ENCODE measurements at regions not wholly inside any gene's neighbourhood (a gene's known extent, or its start where the extent isn't known, plus 50 kb on each side); places are given as distances from the start of the nearest gene placed in this dataset.

DNA sequence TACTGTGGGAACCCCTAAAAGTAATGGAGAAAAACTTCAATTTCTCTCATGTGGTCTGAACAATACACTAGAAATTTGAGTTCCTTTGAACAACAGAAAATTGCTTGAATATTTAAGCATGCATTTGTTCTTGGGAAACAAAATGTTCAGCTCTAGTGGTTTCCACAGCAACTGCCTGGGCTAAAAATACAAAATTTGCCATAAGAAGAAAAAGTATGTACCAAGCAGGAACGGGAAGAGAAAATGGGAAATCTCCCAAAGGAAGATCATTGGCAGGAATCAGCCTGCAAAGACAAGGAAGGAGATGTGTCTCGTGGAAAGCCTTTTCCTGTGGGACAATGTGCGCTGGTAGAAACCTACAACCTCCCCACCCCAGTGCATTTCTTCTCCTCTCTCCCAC is 119.0 kb upstream of the DPT start:
- no peak overlapping the region for H3K4me3 ChIP-seq
- peaks cover 0 to 31% (median 0%) of the 10 kb centered on the region in 3 donors for H3K4me1 ChIP-seq
- H3K9me3 ChIP-seq = no peaks in the 10 kb centered on the region
- intact Hi-C loops (cut with DNase I) = no loop called here
- WGBS, 2 donors = 59 to 61% methylated on average over 3 of the region's 3 CpGs
- no peaks in the 10 kb centered on the region for H3K27me3 ChIP-seq
- no peaks in the 10 kb centered on the region for H3K36me3 ChIP-seq
- no peak overlapping the region for H3K27ac ChIP-seq
- DNase-seq = no peak
- TF ChIP-seq POLR2A (IDR thresholded peaks at IDR 0.05) = no peak

DNA sequence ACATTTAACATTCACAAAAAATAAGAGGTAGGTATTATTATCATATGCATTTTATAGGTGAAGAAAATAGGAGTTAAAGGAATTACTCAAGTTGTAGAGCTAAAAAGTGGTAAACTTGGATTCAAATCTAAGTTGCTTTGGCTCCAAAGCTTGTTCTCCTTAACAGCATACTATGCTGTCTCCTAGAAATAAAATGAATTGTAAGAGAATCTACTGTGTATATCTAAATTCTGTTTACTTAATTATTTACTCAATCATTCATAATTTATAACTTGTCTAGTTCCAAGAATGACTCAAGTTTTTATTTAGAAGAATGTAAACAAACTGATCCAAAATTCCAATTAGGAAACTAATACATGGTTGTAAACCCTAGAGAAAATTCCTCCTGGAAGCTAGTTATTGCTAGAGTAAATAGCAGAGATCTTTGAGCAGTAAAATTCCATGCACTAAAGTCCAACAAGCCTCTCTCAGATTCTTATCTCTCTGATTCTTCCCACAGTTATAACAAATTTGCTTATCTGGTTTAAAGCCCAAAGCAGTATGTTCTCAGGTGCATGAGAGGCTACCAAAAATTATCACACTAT is 132.5 kb upstream of the DPT start:
- H3K36me3 ChIP-seq = no peaks in the 10 kb centered on the region
- no peak overlapping the region for H3K4me3 ChIP-seq
- TF ChIP-seq POLR2A (IDR thresholded peaks at IDR 0.05) = no peak
- TF ChIP-seq, protein P1, sequence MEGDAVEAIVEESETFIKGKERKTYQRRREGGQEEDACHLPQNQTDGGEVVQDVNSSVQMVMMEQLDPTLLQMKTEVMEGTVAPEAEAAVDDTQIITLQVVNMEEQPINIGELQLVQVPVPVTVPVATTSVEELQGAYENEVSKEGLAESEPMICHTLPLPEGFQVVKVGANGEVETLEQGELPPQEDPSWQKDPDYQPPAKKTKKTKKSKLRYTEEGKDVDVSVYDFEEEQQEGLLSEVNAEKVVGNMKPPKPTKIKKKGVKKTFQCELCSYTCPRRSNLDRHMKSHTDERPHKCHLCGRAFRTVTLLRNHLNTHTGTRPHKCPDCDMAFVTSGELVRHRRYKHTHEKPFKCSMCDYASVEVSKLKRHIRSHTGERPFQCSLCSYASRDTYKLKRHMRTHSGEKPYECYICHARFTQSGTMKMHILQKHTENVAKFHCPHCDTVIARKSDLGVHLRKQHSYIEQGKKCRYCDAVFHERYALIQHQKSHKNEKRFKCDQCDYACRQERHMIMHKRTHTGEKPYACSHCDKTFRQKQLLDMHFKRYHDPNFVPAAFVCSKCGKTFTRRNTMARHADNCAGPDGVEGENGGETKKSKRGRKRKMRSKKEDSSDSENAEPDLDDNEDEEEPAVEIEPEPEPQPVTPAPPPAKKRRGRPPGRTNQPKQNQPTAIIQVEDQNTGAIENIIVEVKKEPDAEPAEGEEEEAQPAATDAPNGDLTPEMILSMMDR (IDR thresholded peaks at IDR 0.05) = no peak
- no peak for DNase-seq
- intact Hi-C loops (cut with DNase I) = no loop called here
- no peak overlapping the region for H3K27ac ChIP-seq
- no peaks in the 10 kb centered on the region for H3K4me1 ChIP-seq
- H3K27me3 ChIP-seq = no peaks in the 10 kb centered on the region
- peaks cover 0 to 13% (median 8%) of the 10 kb centered on the region in 3 donors for H3K9me3 ChIP-seq

GRCh38 chr1:168863772-168864171 is 134.8 kb upstream of the DPT start:
- peak overlapping the region in 1 of 4 donors; percentile 43 for H3K27ac ChIP-seq
- H3K4me1 ChIP-seq = no peaks in the 10 kb centered on the region
- no peak for DNase-seq
- WGBS, 2 donors = 33 to 46% methylated on average over 5 of the region's 5 CpGs
- no peak for TF ChIP-seq POLR2A (IDR thresholded peaks at IDR 0.05)
- TF ChIP-seq, protein P1 (IDR thresholded peaks at IDR 0.05) = no peak
- H3K4me3 ChIP-seq = no peak overlapping the region
- intact Hi-C loops (cut with DNase I) = no loop called here
- no peaks in the 10 kb centered on the region for H3K36me3 ChIP-seq
- no peaks in the 10 kb centered on the region for H3K27me3 ChIP-seq
- peaks cover 0 to 16% (median 8%) of the 10 kb centered on the region in 3 donors for H3K9me3 ChIP-seq

DNA sequence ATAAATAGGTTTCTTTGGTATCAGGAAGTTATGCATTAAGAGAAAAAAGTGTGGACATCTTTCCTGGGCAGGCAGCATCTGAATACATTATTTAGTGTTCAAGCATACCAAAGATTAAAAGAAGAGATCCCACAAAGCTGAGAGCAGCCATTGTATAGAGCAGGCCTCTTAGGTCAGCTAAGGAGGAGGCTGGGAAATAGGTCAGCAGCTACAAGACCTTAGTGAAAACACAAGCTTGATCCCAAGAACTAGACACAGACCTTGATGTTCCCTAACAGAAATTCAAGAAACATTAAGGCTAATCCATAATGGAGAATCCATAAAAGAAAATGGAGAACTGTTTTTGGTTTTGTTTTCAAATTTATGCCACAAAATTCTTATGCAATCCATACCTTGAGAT is 135.3 kb upstream of the DPT start:
- peak overlapping the region in 1 of 4 donors; percentile 43 for H3K27ac ChIP-seq
- intact Hi-C loops (cut with DNase I) = no loop called here

GRCh38 chr1:168865850-168866620 is 137.0 kb upstream of the DPT start:
- H3K27me3 ChIP-seq = no peaks in the 10 kb centered on the region
- no peak for TF ChIP-seq POLR2A (IDR thresholded peaks at IDR 0.05)
- TF ChIP-seq, protein P1 (IDR thresholded peaks at IDR 0.05) = no peak
- DNase-seq = no peak
- 60 to 70% methylated on average over 4 of the region's 4 CpGs for WGBS, 2 donors
- no peaks in the 10 kb centered on the region for H3K4me1 ChIP-seq
- H3K4me3 ChIP-seq = no peak overlapping the region
- H3K9me3 ChIP-seq = peaks cover 0 to 16% (median 8%) of the 10 kb centered on the region in 3 donors
- H3K36me3 ChIP-seq = no peaks in the 10 kb centered on the region
- no peak overlapping the region for H3K27ac ChIP-seq
- intact Hi-C loops (cut with DNase I) = no loop called here

More for the DNA sequence above, 135.3 kb upstream of the DPT start:
- no peaks in the 10 kb centered on the region for H3K4me1 ChIP-seq
- TF ChIP-seq POLR2A (IDR thresholded peaks at IDR 0.05) = no peak
- TF ChIP-seq, protein P1 (IDR thresholded peaks at IDR 0.05) = no peak
- no peaks in the 10 kb centered on the region for H3K27me3 ChIP-seq
- no peak overlapping the region for H3K4me3 ChIP-seq
- no peak for DNase-seq
- H3K36me3 ChIP-seq = no peaks in the 10 kb centered on the region
- H3K9me3 ChIP-seq = peaks cover 0 to 16% (median 8%) of the 10 kb centered on the region in 3 donors
